SK-N-MC (cell line): ENCODE measurements at regions not wholly inside any gene's neighbourhood (a gene's known extent, or its start where the extent isn't known, plus 50 kb on each side); places are given as distances from the start of the nearest gene placed in this dataset.

Source experiments
- DNase-seq: peaks from one replicate; pipeline ENCODE4 v3.0.0-alpha.2; 2011; ENCODE audit warnings: low read depth, low spot score
- H3K27ac ChIP-seq: fragments of 200-600 bp; sonication (generic); 2 replicates; pipeline ENCODE4 v1.5.1; 2016; ENCODE audit warnings: mixed run types
- H3K36me3 ChIP-seq: fragments of 200-600 bp; sonication (generic); 2 replicates; pipeline ENCODE4 v1.6.1; 2017; ENCODE audit warnings: antibody characterized with exemption, low read length, mixed read lengths; ENCODE audit not compliant: insufficient read depth
- H3K4me3 ChIP-seq: fragments of 200-600 bp; sonication (generic); 2 replicates; pipeline ENCODE4 v1.5.1; 2016
- H3K9ac ChIP-seq: fragments of 200-600 bp; sonication (generic); 2 replicates; pipeline ENCODE4 v1.8.0; 2017; ENCODE audit warnings: mixed run types, mixed read lengths; ENCODE audit not compliant: insufficient read length
- H3K9me3 ChIP-seq: fragments of 200-600 bp; sonication (generic); 2 replicates; pipeline ENCODE4 v1.6.1; 2017; ENCODE audit warnings: low read depth, mild to moderate bottlenecking, antibody characterized with exemption, low read length, moderate library complexity, mixed read lengths
- EZH2 ChIP-seq: fragments of 200-600 bp; sonication (generic); IDR thresholded peaks from one replicate; pipeline ENCODE4 v1.6.1; 2017; ENCODE audit warnings: antibody characterized with exemption
- FOXP2 ChIP-seq: optimal IDR thresholded peaks from 2 replicates; pipeline ENCODE3; 2011; ENCODE audit warnings: mild to moderate bottlenecking, moderate library complexity; ENCODE audit not compliant: insufficient read depth; ENCODE audit errors: extremely low read length, control extremely low read depth
- POLR2AphosphoS5 ChIP-seq: IDR thresholded peaks from 2 replicates; pipeline ENCODE4 v1.6.1; 2012; ENCODE audit warnings: mild to moderate bottlenecking, low read depth, low read length, borderline replicate concordance

GRCh38 chr4:60745800-60746571 lies 454.1 kb upstream of the ADGRL3 start:
- Histone ChIP-seq H3K36me3 (no peaks in the 10 kb centered on the region), H3K9me3 (no peaks in the 10 kb centered on the region), H3K4me3 (no peak overlapping the region), H3K27ac (no peak overlapping the region), H3K9ac (no peak overlapping the region)
- DNase-seq, result no peak
- TF ChIP-seq POLR2AphosphoS5, result no peak
- no peak for TF ChIP-seq FOXP2
- no peak for TF ChIP-seq EZH2

- TF ChIP-seq FOXP2 (no peak), POLR2AphosphoS5 (no peak), EZH2 (no peak)
- Histone ChIP-seq H3K4me3 (no peak overlapping the region), H3K9me3 (no peaks in the 10 kb centered on the region), H3K36me3 (no peaks in the 10 kb centered on the region), H3K9ac (no peak overlapping the region), H3K27ac (no peak overlapping the region)
- DNase-seq, result no peak
These were observed 449.2 kb upstream of the ADGRL3 start for GRCh38 chr4:60750962-60751361.

- TF ChIP-seq POLR2AphosphoS5 (no peak), EZH2 (no peak), FOXP2 (no peak)
- Histone ChIP-seq H3K9me3 (no peaks in the 10 kb centered on the region; the same call in 1 of the 2 replicates), H3K9ac (no peak overlapping the region), H3K36me3 (no peaks in the 10 kb centered on the region), H3K27ac (peak overlapping the region; percentile 77), H3K4me3 (peak overlapping the region; percentile 15; the same call in 1 of the 2 replicates)
- peak; percentile 37 for DNase-seq
These were observed 442.0 kb upstream of the ADGRL3 start for GRCh38 chr4:60757986-60758680.

GRCh38 chr4:60759518-60760245 lies 440.4 kb upstream of the ADGRL3 start:
- Histone ChIP-seq H3K9me3 (no peaks in the 10 kb centered on the region; the same call in 1 of the 2 replicates), H3K36me3 (no peaks in the 10 kb centered on the region), H3K9ac (no peak overlapping the region), H3K4me3 (no peak overlapping the region), H3K27ac (no peak overlapping the region)
- no peak for DNase-seq
- TF ChIP-seq FOXP2 (no peak), EZH2 (no peak), POLR2AphosphoS5 (no peak)

- no peak for DNase-seq
- H3K27ac ChIP-seq, result no peak overlapping the region
- H3K4me3 ChIP-seq, result no peak overlapping the region
- H3K9ac ChIP-seq, result no peak overlapping the region
- no peak for TF ChIP-seq FOXP2
- TF ChIP-seq EZH2, result no peak
- no peak for TF ChIP-seq POLR2AphosphoS5
- no peaks in the 10 kb centered on the region for H3K36me3 ChIP-seq
- no peaks in the 10 kb centered on the region for H3K9me3 ChIP-seq
These were observed 419.3 kb upstream of the ADGRL3 start for GRCh38 chr4:60780874-60781273.

GRCh38 chr4:60790608-60791007 lies 409.5 kb upstream of the ADGRL3 start:
- no peaks in the 10 kb centered on the region for H3K9me3 ChIP-seq
- no peaks in the 10 kb centered on the region for H3K36me3 ChIP-seq
- TF ChIP-seq FOXP2 (no peak), POLR2AphosphoS5 (no peak), EZH2 (no peak)
- H3K27ac ChIP-seq, result no peak overlapping the region
- DNase-seq, result no peak
- H3K9ac ChIP-seq, result no peak overlapping the region
- no peak overlapping the region for H3K4me3 ChIP-seq

- no peak overlapping the region for H3K27ac ChIP-seq
- no peak for TF ChIP-seq EZH2
- no peak for TF ChIP-seq FOXP2
- TF ChIP-seq POLR2AphosphoS5, result no peak
- no peak for DNase-seq
These were observed 405.8 kb upstream of the ADGRL3 start for GRCh38 chr4:60794372-60794771.

GRCh38 chr4:60799214-60799613 lies 400.9 kb upstream of the ADGRL3 start:
- no peak overlapping the region for H3K9ac ChIP-seq
- TF ChIP-seq FOXP2 (no peak), EZH2 (no peak), POLR2AphosphoS5 (no peak)
- DNase-seq, result no peak
- H3K9me3 ChIP-seq, result no peaks in the 10 kb centered on the region
- no peak overlapping the region for H3K4me3 ChIP-seq
- H3K27ac ChIP-seq, result no peak overlapping the region
- H3K36me3 ChIP-seq, result no peaks in the 10 kb centered on the region

More at GRCh38 chr4:60794372-60794771, 405.8 kb upstream of the ADGRL3 start:
- Histone ChIP-seq H3K9ac (no peak overlapping the region), H3K9me3 (no peaks in the 10 kb centered on the region), H3K4me3 (no peak overlapping the region), H3K36me3 (no peaks in the 10 kb centered on the region)
